ENCODE measurements at regions not wholly inside any gene's neighbourhood (a gene's known extent, or its start where the extent isn't known, plus 50 kb on each side); places are given as distances from the start of the nearest gene placed in this dataset.

DNA sequence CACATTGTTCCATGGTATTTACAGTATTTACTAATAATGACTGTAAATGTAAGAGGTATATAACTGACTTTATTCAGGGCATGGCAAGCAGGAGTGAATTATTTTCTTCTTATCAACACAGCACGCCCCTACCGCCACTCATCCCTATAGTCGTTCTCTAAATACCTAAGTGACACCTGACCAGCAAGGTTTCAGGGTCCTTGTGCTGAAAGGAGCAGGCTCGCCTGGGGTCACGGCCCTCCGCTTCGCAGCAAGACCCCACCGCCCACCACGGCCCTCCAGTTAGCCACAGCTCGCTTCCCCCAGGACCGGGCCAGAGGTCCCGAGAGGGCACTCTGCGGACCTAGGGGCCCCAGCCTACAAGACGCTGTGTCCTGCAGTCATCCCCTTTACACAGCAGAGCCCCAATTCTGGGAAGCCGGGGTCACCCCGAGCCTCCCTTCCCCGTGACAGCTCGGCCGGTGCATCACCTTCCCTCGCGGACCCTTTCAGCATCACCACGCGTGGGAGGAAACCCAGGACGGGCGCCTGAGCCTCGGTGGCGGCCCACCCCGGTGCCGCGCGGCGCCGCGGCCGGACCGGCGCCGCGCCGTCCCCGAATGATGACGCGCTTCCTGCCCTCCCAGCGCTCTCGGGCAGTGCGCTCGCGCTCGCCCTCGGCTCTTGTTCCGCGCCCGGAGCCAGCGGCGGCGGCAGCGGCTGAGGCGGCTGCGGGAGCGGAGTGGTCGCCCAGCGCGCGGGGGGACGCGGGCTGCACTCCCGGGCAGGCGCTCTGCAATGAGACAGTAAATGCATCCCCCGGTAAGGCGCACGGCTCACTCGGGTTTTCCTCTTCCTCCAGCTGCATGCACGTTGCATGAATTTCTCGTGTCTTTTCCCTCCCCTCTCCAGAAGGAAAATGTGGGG is 225.1 kb upstream of the C2CD4B start, which contains the start of gene TLN2:
TLN2 (plus strand) TSS at position 666 of the 906 bp plus-strand sequence.
- no peak for TF ChIP-seq ZNF274 (IDR thresholded peaks at IDR 0.05; ENCODE audit: low read depth, low read length)
- peak within 1 kb of the TSS; percentile 75 for H3K4me3 ChIP-seq (ENCODE audit: low read length)

DNA sequence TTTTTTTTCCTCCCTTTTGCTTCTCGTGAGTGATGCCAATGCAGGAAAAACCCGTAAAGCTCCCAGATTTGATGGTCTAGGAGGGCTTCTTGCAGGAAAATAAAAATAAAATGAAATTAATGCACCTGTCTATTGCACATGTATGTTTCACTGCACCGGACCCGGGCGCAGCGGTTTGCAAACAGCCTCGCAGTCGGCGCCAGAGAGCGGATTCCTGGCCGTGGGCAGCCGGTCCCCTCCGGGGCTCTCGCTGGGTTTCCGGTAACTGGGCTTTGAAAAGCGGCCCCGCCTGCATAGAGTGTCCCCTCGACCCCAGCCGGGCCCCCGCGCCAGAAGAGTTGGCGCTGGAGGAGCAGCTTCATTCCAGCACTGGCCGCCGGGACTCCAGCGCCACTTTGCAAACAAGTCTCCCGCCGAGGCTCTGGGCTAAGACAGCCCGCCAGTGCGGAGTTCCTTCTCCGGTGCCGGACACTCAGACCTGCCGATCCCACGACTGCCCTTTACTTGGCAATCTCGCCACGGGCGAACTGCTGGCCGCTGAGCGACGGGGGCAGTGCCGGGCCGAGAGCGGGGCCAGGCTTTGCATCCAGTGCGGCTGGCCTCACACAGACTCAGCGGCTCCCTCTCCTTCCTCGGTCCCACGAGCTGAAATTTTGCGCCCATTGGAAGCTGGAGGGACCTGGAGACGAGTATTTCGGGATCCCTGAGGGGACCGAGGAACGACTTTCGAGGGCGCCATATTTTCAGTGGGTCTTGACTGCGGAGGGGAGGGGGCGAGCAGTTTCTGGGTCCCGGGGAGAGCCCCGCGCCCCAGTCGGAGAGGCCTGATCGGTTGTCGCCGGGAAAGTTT is 225.9 kb upstream of the C2CD4B start:
- peak overlapping the region; percentile 75 for H3K4me3 ChIP-seq (ENCODE audit: low read length)
- TF ChIP-seq ZNF274 (IDR thresholded peaks at IDR 0.05; ENCODE audit: low read depth, low read length): no peak

- peak overlapping the region; percentile 75; the same call in 1 of the 2 replicates for H3K4me3 ChIP-seq (ENCODE audit: low read length)
- TF ChIP-seq ZNF274 (IDR thresholded peaks at IDR 0.05; ENCODE audit: low read depth, low read length): no peak
Measured at GRCh38 chr15:62391641-62392262, 226.7 kb upstream of the C2CD4B start.

GRCh38 chr15:62392376-62392775 is 227.3 kb upstream of the C2CD4B start:
- H3K4me3 ChIP-seq (ENCODE audit: low read length): no peak overlapping the region; the same call in 1 of the 2 replicates
- no peak for TF ChIP-seq ZNF274 (IDR thresholded peaks at IDR 0.05; ENCODE audit: low read depth, low read length)

DNA sequence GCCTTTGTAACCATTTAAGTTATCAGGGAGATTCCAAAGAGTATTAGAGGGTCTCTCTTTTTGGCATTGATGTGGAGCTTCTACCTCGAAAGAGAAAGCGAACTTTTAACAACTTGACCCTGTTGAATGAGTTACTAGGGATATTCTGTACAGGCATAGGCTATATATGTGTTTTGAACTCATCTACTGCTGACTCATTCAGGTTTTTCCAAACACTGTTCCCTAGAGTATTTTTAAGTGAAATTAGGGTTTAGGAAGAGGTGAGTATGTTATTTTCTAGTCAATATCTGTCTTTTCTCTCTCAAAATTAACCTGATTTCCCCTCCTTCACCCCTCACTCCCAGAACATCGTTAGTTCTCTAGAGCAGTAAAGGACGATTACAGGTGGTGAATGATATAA is 228.1 kb upstream of the C2CD4B start:
- TF ChIP-seq ZNF274 (IDR thresholded peaks at IDR 0.05; ENCODE audit: low read depth, low read length): no peak
- no peak overlapping the region for H3K4me3 ChIP-seq (ENCODE audit: low read length)

- TF ChIP-seq ZNF274 (IDR thresholded peaks at IDR 0.05; ENCODE audit: low read depth, low read length): no peak
- H3K4me3 ChIP-seq (ENCODE audit: low read length): no peak overlapping the region
Measured at GRCh38 chr15:62394079-62394478, 229.0 kb upstream of the C2CD4B start.

DNA sequence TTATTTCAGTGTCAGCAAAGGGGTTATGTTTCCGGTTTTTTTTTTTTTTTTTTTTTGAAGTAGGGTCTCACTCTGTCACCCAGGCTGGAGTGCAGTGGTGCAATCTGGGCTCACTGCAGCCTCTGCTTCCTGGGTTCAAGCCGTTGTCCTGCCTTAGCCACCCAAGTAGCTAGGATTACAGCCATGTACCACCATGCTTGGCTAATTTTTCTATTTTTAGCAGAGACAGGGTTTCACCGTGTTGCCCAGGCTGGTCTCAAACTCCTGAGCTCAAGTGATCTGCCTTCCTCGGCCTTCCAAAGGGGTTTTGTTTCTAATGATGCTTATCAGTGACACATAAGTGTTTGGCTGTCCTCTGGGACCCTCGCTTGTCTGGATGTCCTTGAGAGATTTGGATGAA is 235.7 kb upstream of the C2CD4B start:
- no peak for TF ChIP-seq ZNF274 (IDR thresholded peaks at IDR 0.05; ENCODE audit: low read depth, low read length)
- H3K4me3 ChIP-seq (ENCODE audit: low read length): no peak overlapping the region

DNA sequence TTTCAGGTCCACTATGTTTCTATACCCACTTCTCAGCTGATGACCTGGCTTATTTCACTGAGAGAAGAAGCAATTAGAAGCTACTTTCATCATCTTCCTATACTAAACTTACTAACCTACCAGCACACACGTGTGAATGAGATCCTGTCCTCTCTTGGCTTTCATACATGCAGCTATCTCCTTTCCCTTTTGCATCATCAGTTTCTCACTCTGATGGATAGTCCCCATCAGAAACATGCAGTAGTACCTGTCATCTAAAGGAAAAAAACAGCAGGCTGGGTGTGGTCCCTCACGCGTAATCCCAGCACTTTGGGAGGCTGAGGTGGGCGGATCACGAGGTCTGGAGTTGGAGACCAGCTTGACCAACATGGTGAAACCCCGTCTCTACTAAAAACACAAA is 237.6 kb upstream of the C2CD4B start:
- no peak for TF ChIP-seq ZNF274 (IDR thresholded peaks at IDR 0.05; ENCODE audit: low read depth, low read length)

GRCh38 chr15:62403164-62403809 is 238.2 kb upstream of the C2CD4B start:
- no peak overlapping the region for H3K4me3 ChIP-seq (ENCODE audit: low read length)
- TF ChIP-seq ZNF274 (IDR thresholded peaks at IDR 0.05; ENCODE audit: low read depth, low read length): no peak

More for the DNA sequence above, 237.6 kb upstream of the C2CD4B start:
- H3K4me3 ChIP-seq (ENCODE audit: low read length): no peak overlapping the region

DNA sequence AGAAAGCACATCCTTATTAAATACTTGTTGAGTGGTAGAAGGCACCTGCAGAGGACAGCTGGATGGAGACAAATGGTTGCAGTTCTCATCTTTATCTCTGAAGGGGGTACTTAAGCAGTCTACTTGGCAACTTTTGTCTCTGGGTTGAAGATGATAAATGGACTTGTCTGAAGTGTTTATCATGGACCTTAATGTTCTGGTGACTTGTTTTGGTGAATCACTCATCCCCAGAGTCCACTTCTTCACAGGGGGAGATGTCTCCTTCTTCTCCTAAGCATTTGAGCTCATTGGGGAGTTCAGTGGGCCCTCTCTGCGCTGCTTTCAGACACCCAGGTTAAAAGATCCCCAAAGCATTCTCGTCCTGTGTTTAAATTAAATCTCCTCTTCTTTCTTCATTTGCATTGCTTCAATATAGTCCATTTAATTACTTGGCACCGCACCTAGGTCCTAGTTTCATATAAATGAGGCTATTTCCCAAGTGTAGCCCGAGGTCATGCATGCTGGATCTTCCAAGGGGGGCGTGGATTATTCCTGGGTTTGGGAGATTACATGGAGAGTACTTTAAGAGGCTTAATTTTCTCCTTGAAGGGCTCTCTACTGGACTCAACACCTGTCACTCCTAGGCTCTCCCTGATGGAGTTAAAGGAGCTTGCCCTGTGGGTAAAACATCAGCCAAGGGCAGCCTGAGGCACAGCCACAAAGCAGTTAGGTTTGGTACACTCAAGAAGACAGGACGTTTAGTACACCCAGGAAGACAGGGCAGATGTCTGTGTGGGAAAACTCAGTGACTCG is 239.3 kb upstream of the C2CD4B start:
- no peak overlapping the region for H3K4me3 ChIP-seq (ENCODE audit: low read length)
- no peak for TF ChIP-seq ZNF274 (IDR thresholded peaks at IDR 0.05; ENCODE audit: low read depth, low read length)

DNA sequence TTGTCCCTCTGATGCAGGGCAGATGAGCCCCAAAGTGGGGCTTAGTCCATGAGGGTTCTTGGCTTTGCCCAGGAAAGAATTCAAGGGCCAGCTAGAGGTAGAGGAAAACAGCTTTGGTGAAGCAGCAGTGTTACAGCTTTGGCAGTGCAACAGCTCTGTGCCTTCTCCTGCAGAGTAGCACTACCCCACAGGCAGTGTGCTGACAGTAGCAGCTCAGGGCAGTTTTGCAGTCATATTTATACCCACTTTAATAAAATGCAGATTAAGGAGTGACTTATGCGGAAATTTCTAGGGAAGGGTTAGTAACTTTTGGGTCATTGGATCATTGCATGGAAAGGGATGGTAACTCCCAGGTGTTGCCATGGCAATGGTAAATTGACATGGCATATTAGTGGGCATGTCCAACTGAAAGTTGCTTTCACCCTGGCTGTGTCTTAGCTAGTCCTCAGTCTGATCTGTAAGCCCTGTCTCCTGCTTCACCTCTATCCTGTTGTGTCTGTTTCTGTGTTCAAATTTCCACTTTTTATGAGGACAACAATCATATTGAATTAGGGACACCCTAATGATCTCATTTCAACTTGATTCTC is 241.3 kb upstream of the C2CD4B start:
- no peak for TF ChIP-seq ZNF274 (IDR thresholded peaks at IDR 0.05; ENCODE audit: low read depth, low read length)

DNA sequence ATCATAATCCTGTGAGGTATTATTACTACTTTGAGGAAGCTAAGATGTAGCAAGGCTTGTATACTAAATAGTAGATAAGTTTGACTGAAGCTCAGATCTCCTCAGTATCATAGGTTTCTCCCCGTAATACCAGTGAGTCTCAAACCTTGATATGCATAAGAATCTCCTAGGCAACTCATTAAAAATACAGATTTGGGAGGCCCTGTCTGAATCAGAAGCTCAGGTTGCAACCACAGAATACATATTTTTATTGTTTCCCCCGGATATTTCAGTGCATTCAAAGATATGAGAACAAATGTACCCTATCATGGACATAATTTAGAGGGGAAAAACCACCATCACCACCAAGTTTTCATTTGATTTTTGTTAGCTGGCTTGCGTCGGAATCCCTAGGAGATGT is 242.1 kb upstream of the C2CD4B start:
- H3K4me3 ChIP-seq (ENCODE audit: low read length): no peak overlapping the region
- no peak for TF ChIP-seq ZNF274 (IDR thresholded peaks at IDR 0.05; ENCODE audit: low read depth, low read length)

More for the DNA sequence above, 241.3 kb upstream of the C2CD4B start:
- no peak overlapping the region for H3K4me3 ChIP-seq (ENCODE audit: low read length)

- TF ChIP-seq ZNF274 (IDR thresholded peaks at IDR 0.05; ENCODE audit: low read depth, low read length): no peak
- H3K4me3 ChIP-seq (ENCODE audit: low read length): no peak overlapping the region
Measured at GRCh38 chr15:62407962-62408361, 242.9 kb upstream of the C2CD4B start.
